ENCODE measurements at regions not wholly inside any gene's neighbourhood (a gene's known extent, or its start where the extent isn't known, plus 50 kb on each side); places are given as distances from the start of the nearest gene placed in this dataset.

GRCh38 chr4:135552131-135552530 is 1350.5 kb upstream of the PABPC4L start:
- no peak overlapping the region for H3K9ac ChIP-seq (ENCODE audit: insufficient read length)

GRCh38 chr4:135548711-135549110 is 1347.1 kb upstream of the PABPC4L start:
- Histone ChIP-seq H3K9me3 (ENCODE audit: low read depth, low read length) (no peaks in the 10 kb centered on the region), H3K4me3 (no peak overlapping the region), H3K36me3 (ENCODE audit: insufficient read depth, low read length) (no peaks in the 10 kb centered on the region), H3K9ac (ENCODE audit: insufficient read length) (no peak overlapping the region), H3K27ac (no peak overlapping the region)
- TF ChIP-seq FOXP2 (optimal IDR thresholded peaks at IDR 0.05; ENCODE audit: control extremely low read depth, extremely low read length, insufficient read depth) (no peak), EZH2 (IDR thresholded peaks at IDR 0.05) (no peak), POLR2AphosphoS5 (IDR thresholded peaks at IDR 0.05; ENCODE audit: borderline replicate concordance, low read depth, low read length) (no peak)
- DNase-seq (ENCODE audit: low read depth, low spot score): no peak

More at GRCh38 chr4:135552131-135552530, 1350.5 kb upstream of the PABPC4L start:
- Histone ChIP-seq H3K36me3 (ENCODE audit: insufficient read depth, low read length) (no peaks in the 10 kb centered on the region), H3K4me3 (no peak overlapping the region), H3K9me3 (ENCODE audit: low read depth, low read length) (no peaks in the 10 kb centered on the region), H3K27ac (no peak overlapping the region)
- DNase-seq (ENCODE audit: low read depth, low spot score): no peak
- no peak for TF ChIP-seq EZH2 (IDR thresholded peaks at IDR 0.05)
- TF ChIP-seq FOXP2 (optimal IDR thresholded peaks at IDR 0.05; ENCODE audit: control extremely low read depth, extremely low read length, insufficient read depth): no peak
- no peak for TF ChIP-seq POLR2AphosphoS5 (IDR thresholded peaks at IDR 0.05; ENCODE audit: borderline replicate concordance, low read depth, low read length)

- TF ChIP-seq FOXP2 (optimal IDR thresholded peaks at IDR 0.05; ENCODE audit: control extremely low read depth, extremely low read length, insufficient read depth) (no peak), POLR2AphosphoS5 (IDR thresholded peaks at IDR 0.05; ENCODE audit: borderline replicate concordance, low read depth, low read length) (no peak), EZH2 (IDR thresholded peaks at IDR 0.05) (no peak)
- no peak for DNase-seq (ENCODE audit: low read depth, low spot score)
- H3K9ac ChIP-seq (ENCODE audit: insufficient read length): no peak overlapping the region
- H3K36me3 ChIP-seq (ENCODE audit: insufficient read depth, low read length): no peaks in the 10 kb centered on the region
- H3K9me3 ChIP-seq (ENCODE audit: low read depth, low read length): no peaks in the 10 kb centered on the region
- H3K27ac ChIP-seq: no peak overlapping the region
- H3K4me3 ChIP-seq: no peak overlapping the region
Observed at GRCh38 chr4:135545616-135546317, 1344.2 kb upstream of the PABPC4L start.

- no peak for DNase-seq (ENCODE audit: low read depth, low spot score)
- no peaks in the 10 kb centered on the region for H3K9me3 ChIP-seq (ENCODE audit: low read depth, low read length)
- H3K4me3 ChIP-seq: no peak overlapping the region
- no peak overlapping the region for H3K27ac ChIP-seq
- TF ChIP-seq FOXP2 (optimal IDR thresholded peaks at IDR 0.05; ENCODE audit: control extremely low read depth, extremely low read length, insufficient read depth) (no peak), EZH2 (IDR thresholded peaks at IDR 0.05) (no peak), POLR2AphosphoS5 (IDR thresholded peaks at IDR 0.05; ENCODE audit: borderline replicate concordance, low read depth, low read length) (no peak)
- no peak overlapping the region for H3K9ac ChIP-seq (ENCODE audit: insufficient read length)
- H3K36me3 ChIP-seq (ENCODE audit: insufficient read depth, low read length): no peaks in the 10 kb centered on the region
Observed at GRCh38 chr4:135538698-135539097, 1337.1 kb upstream of the PABPC4L start.

GRCh38 chr4:135533053-135533452 is 1331.5 kb upstream of the PABPC4L start:
- Histone ChIP-seq H3K4me3 (no peak overlapping the region), H3K9ac (ENCODE audit: insufficient read length) (no peak overlapping the region), H3K27ac (no peak overlapping the region), H3K9me3 (ENCODE audit: low read depth, low read length) (no peaks in the 10 kb centered on the region), H3K36me3 (ENCODE audit: insufficient read depth, low read length) (no peaks in the 10 kb centered on the region)
- DNase-seq (ENCODE audit: low read depth, low spot score): no peak
- TF ChIP-seq POLR2AphosphoS5 (IDR thresholded peaks at IDR 0.05; ENCODE audit: borderline replicate concordance, low read depth, low read length): no peak
- no peak for TF ChIP-seq FOXP2 (optimal IDR thresholded peaks at IDR 0.05; ENCODE audit: control extremely low read depth, extremely low read length, insufficient read depth)
- no peak for TF ChIP-seq EZH2 (IDR thresholded peaks at IDR 0.05)

GRCh38 chr4:135532132-135532531 is 1330.5 kb upstream of the PABPC4L start:
- DNase-seq (ENCODE audit: low read depth, low spot score): no peak
- no peak overlapping the region for H3K9ac ChIP-seq (ENCODE audit: insufficient read length)
- TF ChIP-seq POLR2AphosphoS5 (IDR thresholded peaks at IDR 0.05; ENCODE audit: borderline replicate concordance, low read depth, low read length) (no peak), FOXP2 (optimal IDR thresholded peaks at IDR 0.05; ENCODE audit: control extremely low read depth, extremely low read length, insufficient read depth) (no peak), EZH2 (IDR thresholded peaks at IDR 0.05) (no peak)
- no peak overlapping the region for H3K27ac ChIP-seq
- no peak overlapping the region for H3K4me3 ChIP-seq
- no peaks in the 10 kb centered on the region for H3K36me3 ChIP-seq (ENCODE audit: insufficient read depth, low read length)
- H3K9me3 ChIP-seq (ENCODE audit: low read depth, low read length): no peaks in the 10 kb centered on the region

GRCh38 chr4:135515295-135515694 is 1313.7 kb upstream of the PABPC4L start:
- no peak overlapping the region for H3K27ac ChIP-seq
- no peaks in the 10 kb centered on the region for H3K36me3 ChIP-seq (ENCODE audit: insufficient read depth, low read length)
- no peak for DNase-seq (ENCODE audit: low read depth, low spot score)
- no peaks in the 10 kb centered on the region for H3K9me3 ChIP-seq (ENCODE audit: low read depth, low read length)
- no peak overlapping the region for H3K4me3 ChIP-seq
- TF ChIP-seq EZH2 (IDR thresholded peaks at IDR 0.05) (no peak), POLR2AphosphoS5 (IDR thresholded peaks at IDR 0.05; ENCODE audit: borderline replicate concordance, low read depth, low read length) (no peak), FOXP2 (optimal IDR thresholded peaks at IDR 0.05; ENCODE audit: control extremely low read depth, extremely low read length, insufficient read depth) (no peak)
- no peak overlapping the region for H3K9ac ChIP-seq (ENCODE audit: insufficient read length)

GRCh38 chr4:135510582-135510981 is 1309.0 kb upstream of the PABPC4L start:
- TF ChIP-seq FOXP2 (optimal IDR thresholded peaks at IDR 0.05; ENCODE audit: control extremely low read depth, extremely low read length, insufficient read depth): no peak
- no peak for TF ChIP-seq EZH2 (IDR thresholded peaks at IDR 0.05)
- no peak for TF ChIP-seq POLR2AphosphoS5 (IDR thresholded peaks at IDR 0.05; ENCODE audit: borderline replicate concordance, low read depth, low read length)

More at GRCh38 chr4:135510582-135510981, 1309.0 kb upstream of the PABPC4L start:
- no peaks in the 10 kb centered on the region for H3K9me3 ChIP-seq (ENCODE audit: low read depth, low read length)
- DNase-seq (ENCODE audit: low read depth, low spot score): no peak
- H3K9ac ChIP-seq (ENCODE audit: insufficient read length): no peak overlapping the region
- H3K4me3 ChIP-seq: no peak overlapping the region
- no peak overlapping the region for H3K27ac ChIP-seq
- H3K36me3 ChIP-seq (ENCODE audit: insufficient read depth, low read length): no peaks in the 10 kb centered on the region

All from SK-N-MC (cell line).